ENCODE measurements at regions not wholly inside any gene's neighbourhood (a gene's known extent, or its start where the extent isn't known, plus 50 kb on each side); places are given as distances from the start of the nearest gene placed in this dataset.

DNA sequence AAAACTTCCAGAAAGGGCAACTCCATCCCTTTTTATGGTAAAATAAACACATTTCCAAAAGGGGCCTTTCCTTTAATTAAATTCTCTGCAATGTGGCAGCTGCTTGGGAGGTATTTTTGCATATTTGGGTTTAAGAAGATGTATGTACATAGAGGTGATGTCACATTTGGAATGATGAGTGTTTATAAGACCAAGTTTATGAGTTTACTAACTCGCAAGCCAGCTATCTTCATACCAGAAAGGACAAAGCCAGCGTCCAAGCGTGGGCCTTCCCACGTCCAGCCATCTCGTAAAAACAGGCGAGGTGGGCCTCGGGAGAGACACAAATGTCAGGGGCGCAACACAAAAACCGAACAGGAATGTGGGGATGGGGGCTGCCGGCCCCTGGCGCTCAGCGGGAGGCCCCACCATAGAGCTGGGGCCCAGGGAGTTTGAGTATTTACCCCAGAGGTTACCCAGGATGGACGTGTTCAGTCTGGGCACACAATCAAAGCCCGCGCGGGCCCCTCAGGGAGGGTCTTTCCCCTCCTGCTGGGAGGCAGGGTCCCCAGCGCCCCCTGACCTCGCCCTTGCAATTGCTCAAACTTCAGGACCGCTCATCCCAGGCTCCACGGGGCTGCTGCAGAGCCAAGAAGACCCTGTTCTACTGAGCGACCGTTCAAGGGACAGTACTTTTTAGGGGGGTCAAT is 137.3 kb downstream of the TWIST2 start:
- DNase-seq (ENCODE audit: low spot score), result no peak

DNA sequence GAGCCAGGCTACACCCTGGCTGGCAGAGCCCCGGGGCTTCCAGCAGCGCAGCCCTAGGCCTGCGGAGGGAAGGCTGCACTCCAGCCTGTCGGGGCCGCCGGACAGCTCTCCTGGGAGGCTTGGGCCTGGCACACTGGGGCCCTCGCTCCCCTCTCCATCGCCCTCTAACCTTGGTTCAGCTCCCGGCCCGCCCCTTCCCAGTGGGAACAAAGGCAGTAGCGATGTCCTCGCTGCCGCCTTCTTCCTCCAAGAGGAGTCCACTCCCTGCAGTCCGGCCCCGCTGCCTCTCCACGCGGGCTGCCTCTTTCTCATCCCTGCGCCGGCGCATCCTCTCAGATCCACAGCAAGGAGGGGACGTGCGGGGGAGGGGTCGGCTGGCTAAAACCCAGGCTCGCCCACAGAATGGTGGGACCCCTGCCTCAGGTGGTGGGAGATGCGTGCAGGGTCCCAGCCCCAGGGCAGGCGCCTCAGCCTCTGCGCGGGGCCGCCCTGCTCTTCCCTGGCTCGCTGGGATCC is 138.1 kb downstream of the TWIST2 start:
- DNase-seq (ENCODE audit: low spot score), result no peak

DNA sequence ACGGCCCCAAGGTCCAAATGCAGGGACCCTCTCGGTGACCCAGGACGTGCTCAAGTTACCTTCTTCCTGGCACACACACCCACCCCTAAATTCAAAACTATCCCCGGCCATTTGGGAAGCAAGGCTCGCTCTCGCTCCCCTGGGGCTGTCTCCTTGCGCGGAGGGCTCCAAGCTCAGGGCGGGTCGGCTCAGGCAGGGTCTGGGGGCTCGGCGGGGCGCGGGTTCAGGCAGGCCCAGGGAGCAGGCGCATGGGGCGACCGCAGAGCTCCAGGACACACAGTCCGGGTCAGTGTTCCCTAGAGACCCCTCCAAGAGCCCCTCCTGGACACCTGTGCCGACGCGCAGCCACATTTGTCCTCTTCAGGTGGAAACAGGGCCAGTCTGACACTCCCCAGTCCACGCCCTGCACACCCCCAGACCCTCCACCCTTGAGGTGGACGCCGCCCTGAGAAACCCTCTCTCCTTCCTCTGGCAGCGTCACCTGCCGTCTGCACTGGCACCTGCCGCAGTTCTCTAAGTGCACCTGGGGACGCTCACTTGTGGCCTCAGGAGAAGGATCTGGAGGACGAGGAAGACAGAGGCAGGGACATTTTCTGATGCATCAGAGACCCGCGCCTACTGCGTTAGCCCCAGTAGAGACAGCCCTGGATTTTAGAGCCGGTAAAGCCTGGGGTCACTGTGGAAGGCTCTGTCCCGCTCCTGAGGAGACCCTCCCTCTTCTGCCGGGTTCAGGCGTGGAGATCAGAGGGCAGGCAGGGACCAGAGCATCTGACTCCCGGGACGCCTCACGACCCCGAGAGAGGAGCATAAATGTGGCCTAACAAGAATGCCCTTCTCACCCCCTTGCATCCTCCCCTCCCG is 138.8 kb downstream of the TWIST2 start:
- no peak for DNase-seq (ENCODE audit: low spot score)

DNA sequence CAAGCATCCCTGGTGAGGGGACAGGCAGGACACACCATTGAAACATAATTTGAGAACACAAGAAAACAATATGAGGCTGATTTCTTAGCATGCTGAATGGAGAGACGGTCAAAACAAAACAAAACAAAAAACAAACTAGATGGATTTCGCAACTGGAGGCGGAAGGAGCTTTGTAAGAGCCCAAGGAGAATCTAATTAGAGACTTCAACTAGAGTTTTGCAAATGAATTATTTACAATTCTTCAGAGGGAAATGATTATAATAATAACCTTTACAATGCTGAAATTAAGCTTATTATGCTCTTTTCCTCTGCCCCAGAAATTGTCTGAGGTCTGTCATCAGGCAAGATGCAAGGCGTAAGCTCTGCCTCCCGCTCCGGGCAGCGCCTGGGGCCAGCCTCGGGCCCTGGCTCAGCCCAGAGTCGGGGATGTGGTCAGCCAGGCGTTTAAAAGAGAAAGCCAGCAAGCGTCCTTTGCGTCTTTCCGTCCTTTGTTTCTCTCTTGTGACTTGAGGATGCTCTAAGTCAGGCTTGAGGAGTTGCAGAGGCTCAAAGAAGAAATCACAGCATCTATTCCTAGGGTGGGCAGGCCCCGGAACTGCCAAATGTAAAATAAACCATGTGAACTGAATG is 139.6 kb downstream of the TWIST2 start:
- peak; percentile 46 for DNase-seq (ENCODE audit: low spot score)

DNA sequence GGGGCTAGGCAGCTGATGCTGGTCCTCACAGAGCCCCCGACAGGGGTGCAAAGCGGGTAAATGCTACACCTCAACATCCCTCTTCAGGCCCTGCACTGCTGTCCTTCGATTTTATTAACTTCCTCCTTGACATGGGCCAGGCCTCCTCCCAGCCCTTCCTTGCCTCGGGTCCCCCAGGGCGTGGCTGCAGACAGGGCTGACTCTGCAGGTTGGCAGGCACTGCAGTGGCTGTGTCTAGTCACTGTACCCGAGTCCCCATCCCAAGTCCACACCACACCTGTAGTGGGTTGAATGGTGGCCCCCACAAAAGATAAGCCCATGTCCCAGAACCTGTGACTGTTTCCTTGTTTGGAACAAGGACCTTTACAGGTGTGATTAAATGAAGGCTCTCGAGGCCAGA is 140.2 kb downstream of the TWIST2 start:
- DNase-seq (ENCODE audit: low spot score), result no peak

DNA sequence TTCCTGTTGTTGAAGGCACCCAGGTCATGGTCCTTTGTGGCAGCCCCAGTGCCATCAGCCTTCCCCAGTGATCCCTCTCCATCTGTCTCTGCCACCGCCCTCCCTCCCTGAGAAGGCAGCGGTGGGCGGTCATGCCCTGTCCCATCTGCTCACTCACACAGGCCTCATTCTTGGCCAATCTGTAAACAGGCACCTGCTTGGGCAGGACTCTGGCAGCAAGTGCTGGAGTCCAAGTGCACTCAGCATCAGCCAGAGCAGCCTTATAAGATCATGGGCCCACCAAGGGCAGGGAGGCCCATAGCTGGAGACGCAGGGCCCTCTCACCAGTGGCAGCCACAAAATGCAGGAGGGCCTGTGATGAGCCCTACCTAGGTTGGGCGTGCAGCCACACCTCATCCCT is 140.9 kb downstream of the TWIST2 start:
- DNase-seq (ENCODE audit: low spot score), result no peak

DNA sequence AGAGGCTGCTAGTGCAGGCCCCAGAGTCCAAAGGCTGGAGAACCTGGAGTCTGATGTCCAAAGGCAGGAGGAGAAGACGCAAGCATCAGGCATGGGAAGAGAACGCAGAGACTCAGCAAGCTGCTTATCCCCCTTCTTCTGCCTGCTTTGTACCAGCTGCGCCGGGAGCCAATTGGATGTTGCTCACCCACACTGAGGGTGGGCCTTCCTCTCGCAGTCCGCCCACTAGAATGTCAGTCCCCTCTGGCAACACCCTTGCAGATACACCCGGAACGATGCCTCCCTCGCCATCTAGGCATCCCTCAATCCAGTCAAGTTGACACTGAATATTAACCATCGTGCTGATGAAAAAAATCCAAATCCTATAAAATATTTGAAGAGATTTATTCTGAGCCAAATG is 141.6 kb downstream of the TWIST2 start:
- no peak for DNase-seq (ENCODE audit: low spot score)

DNA sequence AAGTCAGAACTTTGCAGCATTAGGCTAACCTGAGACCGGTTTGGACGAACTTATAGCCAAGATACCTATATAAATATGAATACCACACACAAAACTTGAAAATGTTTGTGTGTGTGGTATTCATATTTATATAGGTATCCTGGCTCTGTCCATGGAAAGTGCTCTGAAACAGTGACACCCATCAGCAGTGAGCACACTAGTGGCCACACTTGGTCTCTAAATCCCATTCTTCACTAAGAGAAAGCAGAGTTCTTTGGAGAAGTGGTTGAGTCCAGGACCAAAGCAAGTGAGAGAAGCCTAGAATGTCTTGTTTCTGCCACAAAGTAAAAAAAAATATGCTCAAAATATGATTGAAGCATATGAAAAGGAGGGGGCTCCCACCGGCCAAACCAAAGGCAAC is 146.5 kb downstream of the TWIST2 start:
- DNase-seq (ENCODE audit: low spot score), result no peak

DNA sequence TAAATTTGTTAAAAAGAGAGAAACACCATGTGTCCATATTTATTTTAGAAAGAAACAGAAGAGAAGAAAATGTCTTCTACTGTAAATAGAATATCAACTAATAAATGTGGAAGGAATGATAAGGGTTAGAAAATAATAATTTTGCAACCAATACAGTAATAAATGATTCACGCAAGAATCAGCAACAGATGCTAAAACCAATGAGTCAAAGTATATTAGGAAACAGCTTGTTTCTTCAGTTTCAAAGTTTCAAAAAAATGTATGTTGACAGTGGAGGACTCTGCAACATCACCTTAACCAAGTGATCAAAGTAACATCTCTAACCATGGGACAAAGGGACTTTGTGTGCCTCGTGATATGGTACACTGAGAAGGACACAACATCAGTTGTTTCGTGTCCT is 147.0 kb downstream of the TWIST2 start:
- DNase-seq (ENCODE audit: low spot score), result no peak

DNA sequence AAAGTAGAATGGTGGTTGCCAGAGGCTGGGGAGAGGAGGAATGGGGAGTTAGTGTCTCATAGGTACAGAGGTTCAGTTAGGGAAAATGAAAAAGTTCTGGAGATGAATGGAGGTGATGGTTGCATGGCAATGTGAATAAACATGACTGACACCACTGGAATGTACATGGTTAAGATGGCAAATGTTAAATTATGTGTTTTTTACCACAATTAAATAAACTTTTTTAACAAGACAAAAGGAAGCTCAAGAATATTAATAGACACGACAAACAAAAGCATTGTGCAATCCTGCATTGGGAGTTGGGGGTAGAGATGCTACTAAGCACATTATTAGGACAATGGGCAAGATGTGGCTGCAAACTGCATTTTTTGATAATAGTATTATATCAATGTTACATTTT is 147.7 kb downstream of the TWIST2 start:
- no peak for DNase-seq (ENCODE audit: low spot score)

DNA sequence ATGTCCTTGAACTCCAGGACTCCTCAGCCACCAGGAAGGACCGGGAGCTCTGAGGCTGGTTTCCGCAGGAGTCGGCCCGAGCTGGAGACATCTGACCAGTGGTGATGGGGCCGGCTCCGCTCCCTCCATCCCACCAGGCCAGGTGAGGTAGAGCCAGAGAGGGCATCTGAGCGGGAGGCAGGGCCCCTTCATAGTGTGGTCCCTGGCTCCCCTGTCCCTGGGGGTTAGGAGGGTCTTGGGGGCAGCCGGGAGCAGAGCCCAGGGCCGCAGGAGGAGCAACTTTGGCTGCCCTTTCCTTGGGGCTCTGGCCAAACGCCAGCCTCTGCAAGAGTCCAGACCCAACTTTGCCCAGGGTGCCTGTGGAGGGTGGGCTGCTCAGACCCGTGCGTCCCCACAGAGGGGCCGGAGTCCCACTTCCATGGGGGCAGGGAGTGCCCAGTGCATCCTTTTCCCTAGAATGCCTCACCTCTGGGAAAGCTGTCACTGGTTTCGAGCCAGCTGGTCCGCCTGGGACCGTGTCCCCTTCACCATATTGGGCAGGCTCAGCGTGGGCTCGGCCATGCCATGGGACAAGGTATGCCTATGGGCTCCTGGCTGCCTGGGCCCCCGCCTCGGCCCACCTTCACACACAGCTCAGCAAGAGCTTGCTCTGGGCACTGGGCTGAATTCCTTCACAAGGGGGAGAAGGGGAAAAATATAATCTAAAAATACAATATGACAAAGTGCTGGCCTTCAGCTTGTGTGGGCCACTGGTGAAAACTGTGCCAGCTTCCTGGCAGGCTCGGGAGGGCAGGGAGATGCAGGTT is 148.6 kb downstream of the TWIST2 start:
- DNase-seq (ENCODE audit: low spot score), result no peak

DNA sequence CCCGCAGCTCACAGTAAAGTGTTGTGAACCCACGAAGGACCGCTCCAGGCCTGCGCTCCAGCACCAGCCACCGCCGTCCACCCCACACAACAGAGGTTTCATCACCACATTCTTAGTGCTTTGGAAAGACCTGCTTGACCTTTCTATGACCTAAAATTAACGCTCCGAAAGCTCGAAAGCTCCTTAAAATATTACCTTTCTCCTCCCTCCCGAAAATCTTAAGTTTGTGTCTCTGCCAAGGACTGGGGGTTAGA is 149.2 kb downstream of the TWIST2 start:
- DNase-seq (ENCODE audit: low spot score), result no peak

DNA sequence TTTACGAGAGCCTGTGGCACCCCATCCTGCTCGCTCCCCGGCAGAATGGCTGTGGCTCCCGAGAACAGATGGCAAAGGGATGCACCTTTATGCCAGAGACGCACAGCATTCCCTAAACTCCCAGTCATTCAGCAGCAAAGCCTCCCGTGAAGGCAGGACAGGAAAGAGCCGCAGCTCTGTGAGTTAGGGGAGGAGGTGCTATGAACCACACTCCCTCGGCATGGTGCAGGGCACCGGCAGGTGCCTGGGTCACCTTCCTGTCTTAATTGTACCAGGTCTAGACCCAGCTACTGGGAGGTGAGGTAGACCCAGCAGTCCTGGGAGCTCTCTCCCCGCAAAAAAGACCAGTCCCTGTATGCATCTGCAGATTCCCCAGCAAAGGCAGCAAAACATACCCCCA is 149.8 kb downstream of the TWIST2 start:
- DNase-seq (ENCODE audit: low spot score), result no peak
